ENCODE measurements at regions not wholly inside any gene's neighbourhood (a gene's known extent, or its start where the extent isn't known, plus 50 kb on each side); places are given as distances from the start of the nearest gene placed in this dataset.

DNA sequence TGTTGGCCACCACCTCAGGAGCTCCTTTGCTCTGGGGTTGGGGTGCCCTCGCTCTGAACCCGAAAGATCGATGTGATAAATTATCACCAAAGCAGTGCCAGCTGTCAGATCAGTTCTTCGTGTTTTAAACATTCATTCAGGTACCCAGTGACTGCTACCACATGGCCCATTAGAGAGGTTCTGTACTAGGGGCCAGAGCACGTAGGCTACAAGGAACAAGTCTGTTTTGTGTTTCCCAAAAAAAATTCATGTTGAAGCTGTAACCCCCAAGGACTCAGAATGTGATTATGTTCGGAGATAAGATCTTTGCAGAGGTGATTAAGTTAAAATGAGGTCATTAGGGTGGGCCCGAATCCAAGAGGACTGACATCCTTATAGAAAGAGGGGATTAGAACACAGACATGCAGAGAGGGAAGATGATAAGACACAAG is 526.9 kb downstream of the NPHP4 start:
- DNase-seq (ENCODE audit: low spot score), result no peak

DNA sequence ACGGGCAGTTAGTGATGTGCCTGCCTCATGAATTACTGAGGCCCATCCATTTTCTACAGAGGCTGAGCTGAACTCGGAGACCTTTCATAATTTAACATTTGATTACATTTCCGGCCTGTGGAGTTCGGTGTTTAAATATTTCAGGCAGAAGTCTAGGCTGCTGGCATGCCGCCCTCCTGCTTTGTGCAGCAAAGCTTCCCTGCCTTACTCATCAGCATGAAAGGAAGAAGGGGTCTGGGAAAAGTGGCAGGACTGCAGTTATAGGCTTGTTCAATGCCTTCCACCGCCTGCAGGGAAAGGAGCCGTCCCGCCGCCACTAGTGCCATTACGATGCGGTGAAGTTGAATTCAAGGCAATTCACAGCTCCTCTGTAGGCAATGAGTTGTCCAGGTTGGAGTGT is 527.9 kb downstream of the NPHP4 start:
- DNase-seq (ENCODE audit: low spot score), result no peak

DNA sequence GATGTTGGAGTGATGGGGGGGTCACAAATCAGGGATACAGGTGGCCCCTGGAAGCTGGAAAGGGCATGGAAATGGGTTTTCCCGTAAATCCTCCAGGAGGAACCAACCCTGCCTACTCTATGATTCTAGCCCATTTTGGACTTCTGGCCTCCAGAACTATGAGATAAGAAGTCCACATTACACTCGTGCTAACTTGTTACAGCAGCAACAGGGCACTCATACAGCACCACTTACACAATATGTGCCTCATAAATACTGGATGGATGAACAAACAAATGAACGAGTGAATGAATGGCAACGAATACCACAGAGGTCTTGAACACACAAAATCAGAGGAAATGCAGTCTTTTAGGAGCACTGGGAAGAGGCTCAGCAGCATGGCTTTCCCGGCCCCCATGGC is 531.3 kb downstream of the NPHP4 start:
- no peak for DNase-seq (ENCODE audit: low spot score)

DNA sequence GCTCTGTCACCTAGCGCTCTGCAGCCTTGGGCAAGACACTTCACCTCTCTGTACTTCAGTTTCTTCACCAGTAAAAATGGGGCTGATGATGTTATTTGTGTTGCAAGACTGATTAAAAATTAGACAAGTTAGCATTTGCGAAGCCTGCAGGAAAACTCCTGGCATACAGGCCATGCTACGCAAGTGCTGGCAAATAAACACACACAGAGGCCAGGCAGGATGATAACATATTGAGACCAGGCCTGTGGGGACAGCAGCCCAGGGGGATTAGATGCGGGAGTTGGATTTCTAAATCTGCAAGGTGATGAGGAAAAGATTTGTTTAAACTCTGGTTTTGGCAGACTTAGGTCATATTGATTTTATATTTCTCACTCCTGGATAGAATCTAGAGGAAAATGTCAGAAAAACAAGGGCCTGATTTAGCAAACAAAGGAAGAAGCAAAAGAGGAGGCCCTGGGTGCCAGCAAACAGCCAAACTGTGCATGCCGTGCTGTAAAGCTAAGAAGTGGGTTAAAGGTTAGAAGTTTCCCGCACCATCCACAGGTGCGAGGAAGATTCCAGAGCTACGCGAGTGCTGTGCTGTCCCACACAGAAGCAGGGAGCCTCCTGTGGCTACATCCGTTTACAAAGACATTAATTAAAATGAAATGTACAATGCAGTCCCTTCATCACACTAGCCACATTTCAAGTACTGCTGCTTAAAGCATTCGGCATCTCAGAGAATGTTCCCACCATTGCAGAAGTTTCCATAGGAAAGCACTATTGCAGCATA is 532.2 kb downstream of the NPHP4 start:
- DNase-seq (ENCODE audit: low spot score), result no peak

DNA sequence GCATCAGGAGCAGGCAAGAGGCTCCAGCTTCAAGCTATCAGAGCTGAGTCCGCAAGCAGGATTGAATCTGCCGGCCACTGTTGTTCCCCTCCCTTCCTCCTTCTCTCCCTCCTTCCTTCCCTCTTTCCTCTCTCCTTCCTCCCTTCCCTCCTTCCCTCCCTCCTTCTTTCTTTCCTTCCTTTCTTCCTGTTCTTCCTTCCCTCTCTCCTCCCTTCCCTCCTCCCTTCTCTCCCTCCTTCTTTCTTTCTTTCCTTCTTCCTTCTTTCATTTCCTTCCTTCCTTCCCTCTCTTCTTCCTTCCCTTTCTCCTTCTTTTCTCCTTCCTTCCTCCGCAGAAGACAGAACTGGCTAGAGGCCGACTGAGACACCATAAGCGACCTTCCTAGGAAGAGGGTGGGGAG is 534.0 kb downstream of the NPHP4 start:
- no peak for DNase-seq (ENCODE audit: low spot score)

DNA sequence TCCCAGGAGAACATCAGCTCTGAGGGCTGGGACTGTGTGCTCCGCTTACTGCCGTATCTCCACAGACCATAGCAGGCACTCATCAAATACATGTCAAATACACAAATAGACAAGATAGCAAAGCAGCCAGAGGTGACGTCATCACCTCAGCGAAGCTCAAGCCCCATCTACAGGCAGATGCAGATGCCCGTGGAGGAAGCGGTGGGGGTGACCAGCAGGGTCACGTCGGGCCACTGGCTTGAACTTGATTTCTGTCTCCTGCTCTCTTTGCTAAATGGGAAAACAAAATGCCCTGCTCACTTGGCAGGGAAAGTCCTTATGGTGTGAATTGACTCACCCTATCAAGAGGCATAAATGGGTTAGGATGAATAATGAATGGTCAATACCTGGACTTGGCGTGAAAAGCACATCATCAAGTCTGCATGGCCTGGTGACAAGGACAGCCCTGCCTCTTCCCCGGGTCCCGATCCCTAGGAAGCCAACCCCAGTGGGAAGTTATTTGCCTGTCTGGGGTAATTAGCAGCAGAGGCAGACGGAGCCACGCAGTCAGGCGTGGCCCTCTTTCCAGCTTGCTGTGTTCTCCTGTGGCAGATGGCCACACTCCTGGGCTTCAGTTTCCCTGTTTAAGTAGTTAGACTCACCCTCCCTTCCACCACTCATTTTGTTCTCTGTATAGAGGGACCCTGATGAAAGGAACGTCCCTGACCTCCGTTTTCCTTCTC is 536.0 kb downstream of the NPHP4 start:
- no peak for DNase-seq (ENCODE audit: low spot score)

DNA sequence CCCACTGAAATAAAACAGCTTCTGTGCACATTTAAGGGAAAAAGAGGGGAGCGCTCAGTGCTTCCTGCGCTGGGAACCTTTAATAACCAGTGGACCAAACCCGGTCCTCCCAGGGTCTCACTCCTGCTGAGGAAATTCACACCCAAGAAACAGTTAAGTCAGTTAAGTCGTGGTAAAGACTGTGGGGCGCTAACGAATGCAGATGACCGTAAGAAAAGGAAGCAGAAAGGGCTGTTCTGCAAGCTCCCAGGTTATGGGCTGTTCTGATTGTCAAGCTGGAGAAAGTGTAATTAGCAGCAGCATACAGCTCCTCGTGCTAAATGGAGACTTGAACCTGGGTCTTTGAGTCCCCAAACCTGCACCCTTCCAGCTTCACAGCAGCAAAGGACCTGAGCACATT is 536.6 kb downstream of the NPHP4 start:
- DNase-seq (ENCODE audit: low spot score), result no peak

DNA sequence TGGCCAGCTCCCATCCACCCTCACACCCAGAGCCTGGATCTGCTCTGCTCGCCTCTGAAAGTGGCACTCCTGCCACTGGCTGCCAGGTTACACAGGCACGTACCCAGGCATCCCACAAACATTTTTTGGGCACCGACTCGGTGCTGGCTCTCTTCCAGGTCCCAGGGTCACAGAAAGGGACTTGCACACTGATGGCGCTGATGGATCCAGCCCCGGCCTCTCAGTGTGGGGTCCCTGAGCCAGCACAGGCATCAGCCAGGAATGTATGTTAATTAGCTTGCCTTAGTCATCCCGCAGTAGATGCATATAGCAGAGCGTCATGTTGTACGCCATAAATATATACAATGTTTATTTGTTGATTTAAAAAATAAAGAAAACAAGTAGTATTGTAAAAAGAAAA is 537.2 kb downstream of the NPHP4 start:
- DNase-seq (ENCODE audit: low spot score), result no peak

DNA sequence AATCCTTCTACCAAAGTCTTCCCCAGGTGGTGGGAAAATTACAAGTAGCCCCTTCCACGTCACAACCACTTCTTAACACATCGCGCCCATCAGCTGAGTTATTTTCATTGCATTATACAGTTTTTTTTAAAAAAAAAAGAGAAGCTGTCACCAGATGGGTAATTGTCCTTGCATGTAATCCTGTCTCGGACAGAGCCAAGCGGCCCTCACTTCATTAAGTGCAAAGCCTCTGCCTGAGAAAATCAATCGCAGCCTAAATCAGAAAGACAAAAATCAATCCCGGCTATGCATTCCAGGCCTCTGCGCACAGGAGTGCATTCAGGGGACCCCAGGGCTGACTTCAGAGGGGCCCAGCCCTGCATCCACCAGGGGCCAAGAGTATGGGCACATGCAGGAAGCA is 538.9 kb downstream of the NPHP4 start:
- DNase-seq (ENCODE audit: low spot score), result no peak

DNA sequence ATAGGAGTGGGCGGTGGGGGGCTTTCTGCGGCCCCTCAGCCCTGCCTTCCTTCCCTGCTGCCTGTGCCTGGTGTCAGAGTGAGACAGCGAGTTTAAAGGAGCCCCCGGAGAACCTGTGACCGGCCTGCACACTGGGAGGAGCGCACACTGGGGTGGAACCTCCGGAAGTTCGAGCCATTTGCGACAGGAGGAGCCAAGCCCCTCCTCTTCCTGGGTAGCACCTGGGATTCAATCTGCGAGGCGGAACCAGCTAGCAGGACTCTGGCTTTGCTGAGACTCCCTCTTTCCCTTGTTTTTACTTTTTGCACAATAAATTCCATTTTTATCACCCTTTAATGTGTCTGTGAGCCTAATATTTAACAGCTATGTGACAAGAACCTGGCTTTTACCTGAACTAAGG is 540.6 kb downstream of the NPHP4 start:
- DNase-seq (ENCODE audit: low spot score), result no peak

DNA sequence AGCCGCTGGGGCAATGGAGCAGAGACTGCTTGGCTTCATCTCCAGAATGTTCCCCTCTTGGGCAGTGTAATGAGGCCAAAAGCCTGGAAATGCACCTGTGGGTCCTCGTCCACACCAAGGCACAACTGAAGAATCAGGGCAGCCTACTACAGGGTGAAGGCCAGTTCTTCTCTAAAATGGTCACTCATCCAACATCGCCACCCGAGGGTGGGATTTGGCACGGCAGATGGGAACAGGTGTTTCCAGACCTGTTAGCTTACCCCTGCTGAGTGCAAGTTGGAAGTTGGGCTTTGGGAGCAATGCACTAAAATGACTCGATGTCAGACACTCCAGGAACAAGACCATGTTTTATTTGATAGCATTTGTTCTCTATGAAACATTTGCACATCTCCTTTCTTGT is 543.7 kb downstream of the NPHP4 start:
- no peak for DNase-seq (ENCODE audit: low spot score)

DNA sequence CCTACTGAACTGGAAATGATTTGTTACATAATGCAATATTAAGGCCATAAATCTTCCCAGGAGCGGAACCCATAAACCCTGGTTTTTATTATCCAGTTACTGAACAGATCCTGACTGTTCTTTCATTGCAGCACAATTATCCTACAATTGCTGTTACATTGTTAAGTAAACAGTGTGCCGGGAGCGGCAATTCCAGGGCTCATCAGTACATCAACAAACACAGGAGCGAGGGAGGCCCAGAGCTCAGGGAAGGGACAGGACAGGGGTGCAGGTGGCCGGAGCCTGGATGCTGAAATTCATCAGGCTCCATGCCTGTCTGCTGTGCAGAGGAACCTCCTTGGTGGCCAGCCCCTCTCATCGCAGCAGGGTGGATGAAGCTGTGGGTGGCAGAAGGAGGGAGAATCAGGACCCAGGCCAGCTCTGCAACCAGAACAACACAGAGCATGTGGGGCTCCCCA is 544.7 kb downstream of the NPHP4 start:
- DNase-seq (ENCODE audit: low spot score), result no peak

DNA sequence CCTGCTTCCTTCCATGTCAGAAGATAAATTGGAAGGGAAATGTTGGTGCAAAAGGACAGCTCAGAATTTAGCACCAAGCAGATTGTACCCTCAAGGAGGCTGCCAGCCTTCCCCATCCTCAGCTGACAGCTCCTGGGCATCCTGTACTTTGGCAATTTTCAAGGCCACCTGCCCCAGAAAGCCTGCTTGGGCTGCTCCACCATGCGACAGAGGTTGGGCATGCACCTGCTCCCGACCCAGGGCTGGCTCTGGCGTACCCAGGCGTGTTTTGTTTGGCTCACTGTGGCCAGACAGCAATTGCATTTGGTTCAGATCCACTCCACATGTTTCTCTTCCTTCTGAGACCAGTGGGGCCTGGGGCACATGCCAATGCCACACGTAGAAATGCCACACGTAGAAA is 547.8 kb downstream of the NPHP4 start:
- DNase-seq (ENCODE audit: low spot score), result no peak

DNA sequence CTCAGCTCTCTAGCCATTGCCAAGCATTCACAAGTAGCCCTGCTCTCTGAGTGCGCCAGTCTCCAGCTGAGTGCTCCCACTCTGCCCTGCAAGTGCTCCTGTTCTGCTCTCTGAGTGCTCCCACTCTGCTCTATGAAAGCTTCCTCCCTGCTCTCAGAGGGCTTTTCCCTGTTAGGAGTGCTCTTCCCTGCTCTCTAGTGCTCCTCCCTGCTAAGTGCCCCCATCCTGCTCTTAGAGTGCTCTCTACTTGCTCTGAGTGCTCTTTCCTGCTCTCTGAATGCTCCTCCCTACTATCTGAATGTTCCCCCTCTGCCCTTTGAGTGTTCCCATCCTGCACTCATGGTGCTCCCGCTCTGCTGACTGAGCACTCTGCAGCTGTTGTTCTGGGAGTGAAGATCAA is 555.4 kb downstream of the NPHP4 start:
- DNase-seq (ENCODE audit: low spot score), result no peak

DNA sequence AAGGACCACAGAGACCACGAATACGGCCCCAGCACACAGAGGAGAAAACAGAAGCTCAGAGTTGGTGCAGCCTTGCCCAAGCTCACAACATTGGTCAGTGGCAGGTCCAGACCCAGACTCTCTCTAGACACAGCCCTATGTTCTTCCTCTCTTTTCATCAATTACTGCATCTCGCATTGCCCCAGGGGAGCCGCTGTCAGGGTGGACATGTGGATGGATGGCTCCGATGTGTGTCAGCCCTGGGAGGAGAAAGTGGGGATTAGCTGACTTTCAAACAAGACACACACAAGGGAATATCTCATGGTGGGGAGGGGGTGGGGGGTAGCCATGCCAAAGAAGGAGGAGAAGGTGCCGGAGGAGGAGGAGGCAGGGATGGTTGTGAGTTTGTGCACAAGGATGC is 556.8 kb downstream of the NPHP4 start:
- DNase-seq (ENCODE audit: low spot score), result no peak

DNA sequence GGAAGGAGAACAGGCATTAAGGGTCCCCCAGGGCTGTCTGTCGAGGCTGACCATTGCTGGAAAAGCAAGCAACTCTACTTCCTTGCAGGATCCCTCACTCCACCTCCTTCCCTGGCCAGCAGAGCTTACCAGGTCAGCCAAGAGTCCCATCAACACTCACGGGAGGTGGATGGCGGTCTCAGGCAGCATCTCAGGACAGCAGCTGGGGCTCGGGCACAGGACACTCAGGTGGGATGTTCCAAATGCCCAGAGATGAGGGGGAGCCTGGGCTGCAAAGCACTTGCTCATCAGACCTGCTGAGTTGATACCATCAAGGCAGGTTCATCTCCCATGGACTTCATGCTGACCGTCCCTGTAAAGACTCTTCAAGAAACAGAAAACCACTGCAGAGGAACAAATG is 559.8 kb downstream of the NPHP4 start:
- no peak for DNase-seq (ENCODE audit: low spot score)

DNA sequence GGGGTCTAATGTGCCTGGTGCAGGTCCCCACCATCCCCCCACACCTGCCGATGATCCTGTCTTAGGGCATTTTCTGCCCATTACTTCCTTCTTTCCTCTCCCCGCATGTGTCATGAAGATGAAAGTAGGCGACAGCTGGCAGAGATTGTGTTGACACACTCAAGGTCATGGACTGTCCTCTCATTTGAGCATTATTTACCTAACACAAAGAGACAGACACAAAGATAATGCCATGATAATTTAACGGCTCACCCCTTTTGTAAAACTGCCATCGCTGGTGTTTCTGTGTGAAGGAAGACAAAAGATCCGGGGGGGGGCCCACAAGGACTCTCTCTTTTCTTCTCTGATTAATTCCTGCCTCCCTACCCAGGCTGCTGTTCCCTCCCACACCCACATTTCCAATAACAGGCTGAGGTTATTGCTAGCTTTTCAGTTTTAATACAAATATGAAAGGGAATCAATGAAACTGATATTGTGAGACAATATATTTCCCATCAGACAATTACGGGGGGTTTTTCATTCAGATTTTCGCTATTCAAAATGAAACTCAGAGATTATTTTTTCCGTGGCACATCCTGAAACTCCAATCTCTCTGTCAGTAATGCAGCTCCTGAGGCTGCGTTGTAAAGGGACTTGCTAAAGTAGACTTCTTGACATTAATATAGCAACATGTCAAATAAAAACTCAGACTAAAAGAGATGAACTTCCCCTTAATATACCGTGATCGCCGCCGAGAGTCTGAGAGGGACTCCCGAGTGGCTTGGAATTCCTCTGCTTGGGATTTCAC is 561.1 kb downstream of the NPHP4 start:
- DNase-seq (ENCODE audit: low spot score), result no peak

DNA sequence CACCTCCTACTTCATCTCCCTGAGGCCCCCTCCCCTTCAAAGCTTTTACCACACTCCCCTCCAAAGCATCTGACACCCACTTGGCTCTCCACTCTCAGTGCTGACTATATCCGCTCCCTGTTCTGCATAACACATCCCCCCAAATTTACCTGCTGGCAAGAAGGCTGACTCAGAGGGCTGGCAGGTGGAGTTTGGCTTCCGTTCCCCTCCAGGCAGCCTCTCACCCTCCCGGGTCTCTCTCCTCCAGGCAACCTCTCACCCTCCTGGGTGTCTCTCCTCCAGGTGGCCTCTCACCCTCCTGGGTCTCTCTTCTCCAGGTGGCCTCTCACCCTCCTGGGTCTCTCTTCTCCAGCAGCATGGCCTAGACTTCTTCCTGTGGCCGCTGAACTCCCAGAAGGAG is 562.1 kb downstream of the NPHP4 start:
- no peak for DNase-seq (ENCODE audit: low spot score)

DNA sequence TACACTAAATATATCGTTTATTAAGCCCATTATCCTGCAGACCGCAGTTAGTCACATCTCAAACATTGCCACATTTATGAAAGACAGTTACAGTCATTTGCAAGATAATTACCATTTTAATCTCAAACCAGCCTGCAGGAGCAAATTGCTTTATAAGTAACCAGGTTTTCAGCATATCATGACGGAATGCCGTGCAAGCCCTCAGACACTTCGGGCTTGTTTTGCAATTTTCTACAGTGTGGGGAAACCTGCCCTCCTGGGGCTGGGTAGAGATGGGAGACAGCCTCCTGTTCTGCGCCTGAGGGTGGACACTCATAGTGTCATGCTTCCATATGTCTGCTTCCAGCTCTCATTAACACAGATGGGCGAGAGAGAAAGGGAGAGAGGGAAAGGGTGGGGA is 563.9 kb downstream of the NPHP4 start:
- no peak for DNase-seq (ENCODE audit: low spot score)

DNA sequence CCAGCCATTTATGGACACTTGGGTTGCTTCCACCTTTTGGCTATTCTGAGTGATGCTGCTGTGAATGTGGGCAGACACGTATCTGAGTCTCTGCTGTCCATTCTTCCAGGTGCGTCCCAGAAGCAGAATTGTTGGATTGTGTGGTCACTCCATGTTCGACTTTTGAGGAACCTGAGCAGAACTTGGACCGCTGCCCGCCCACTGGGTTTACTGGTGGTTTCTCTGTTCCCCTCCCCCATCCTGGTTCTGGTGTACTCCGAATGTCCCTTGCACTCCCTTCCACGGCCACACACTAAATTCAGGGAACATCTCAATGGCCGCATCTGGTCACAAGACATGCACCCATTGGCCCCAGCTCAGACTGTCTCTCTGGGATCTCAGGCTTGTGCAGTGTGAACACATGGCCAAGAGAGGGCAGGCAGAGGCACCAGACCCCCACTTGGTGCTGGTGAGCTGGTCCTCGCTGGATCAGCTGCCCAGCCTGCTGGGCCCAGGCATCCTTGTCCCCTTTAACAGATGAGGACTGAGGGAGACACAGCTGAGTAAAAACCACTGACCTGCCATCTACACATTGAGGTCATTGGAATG is 565.1 kb downstream of the NPHP4 start:
- DNase-seq (ENCODE audit: low spot score), result no peak

DNA sequence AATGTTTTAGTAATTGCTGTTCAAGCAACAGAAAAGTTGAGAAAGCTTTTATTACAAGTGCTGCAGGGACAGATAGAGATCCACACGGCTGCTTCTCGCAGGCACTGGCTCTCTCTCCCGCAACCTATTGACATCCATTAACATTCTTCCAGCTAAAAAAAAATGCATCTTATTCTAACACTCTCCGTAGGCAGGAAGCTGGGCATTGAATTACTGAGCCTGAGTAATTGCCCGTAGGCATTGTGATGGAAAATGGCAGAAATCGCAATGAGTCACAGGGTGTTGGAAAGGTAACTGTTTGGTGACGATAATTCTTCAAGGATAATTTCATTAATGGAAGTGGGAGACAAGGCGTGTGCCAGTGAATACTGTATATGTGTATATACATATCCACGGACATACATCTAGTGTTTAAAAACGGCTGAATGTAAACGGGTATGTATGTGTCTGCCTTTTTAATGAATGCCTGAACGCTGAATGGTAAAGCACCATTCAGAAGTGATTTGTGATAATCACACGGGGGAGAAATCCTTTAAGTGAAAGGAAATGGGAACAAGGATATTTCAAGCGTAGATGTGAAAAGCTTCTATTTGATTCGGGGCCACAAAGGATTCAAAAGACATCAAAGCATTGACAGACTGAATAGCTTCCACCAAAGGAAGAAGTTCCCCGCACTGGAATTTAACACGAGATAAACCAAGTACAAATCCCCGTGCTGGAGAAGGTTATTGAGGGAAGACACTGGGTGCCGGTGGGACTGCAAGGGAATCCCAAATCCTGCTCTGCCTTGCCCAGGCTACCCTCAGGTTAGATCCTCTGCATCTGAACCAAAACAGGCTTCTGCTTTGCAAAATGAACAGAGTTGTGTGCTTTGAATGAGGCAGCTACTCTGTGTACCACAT is 567.2 kb downstream of the NPHP4 start:
- no peak for DNase-seq (ENCODE audit: low spot score)

DNA sequence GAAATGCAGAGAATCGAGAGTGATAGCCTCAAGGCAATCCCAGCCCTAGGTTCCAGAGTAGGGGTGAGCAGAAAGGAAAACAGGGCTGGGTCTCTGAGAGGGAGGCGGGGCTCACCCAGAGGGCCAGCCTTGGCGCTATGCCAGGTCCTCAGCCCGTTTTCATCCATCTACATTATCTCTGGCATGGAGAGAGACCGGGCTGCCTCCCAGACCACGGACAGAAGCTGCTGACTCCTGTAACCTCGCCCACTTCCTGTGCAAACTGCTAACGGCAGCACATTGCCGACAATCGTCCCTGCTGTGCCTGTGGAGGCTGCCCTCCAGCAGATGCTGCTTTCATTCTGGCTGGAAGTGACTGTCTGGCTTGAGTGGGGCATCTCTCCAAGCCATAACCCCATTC is 569.1 kb downstream of the NPHP4 start:
- no peak for DNase-seq (ENCODE audit: low spot score)

Data from hematopoietic multipotent progenitor cell treated with erythropoietin and hydrocortisone succinate and interleukin-3 and kit ligand, for 17 days (in vitro differentiated cells).